ENCODE measurements at regions not wholly inside any gene's neighbourhood (a gene's known extent, or its start where the extent isn't known, plus 50 kb on each side); places are given as distances from the start of the nearest gene placed in this dataset.

DNA sequence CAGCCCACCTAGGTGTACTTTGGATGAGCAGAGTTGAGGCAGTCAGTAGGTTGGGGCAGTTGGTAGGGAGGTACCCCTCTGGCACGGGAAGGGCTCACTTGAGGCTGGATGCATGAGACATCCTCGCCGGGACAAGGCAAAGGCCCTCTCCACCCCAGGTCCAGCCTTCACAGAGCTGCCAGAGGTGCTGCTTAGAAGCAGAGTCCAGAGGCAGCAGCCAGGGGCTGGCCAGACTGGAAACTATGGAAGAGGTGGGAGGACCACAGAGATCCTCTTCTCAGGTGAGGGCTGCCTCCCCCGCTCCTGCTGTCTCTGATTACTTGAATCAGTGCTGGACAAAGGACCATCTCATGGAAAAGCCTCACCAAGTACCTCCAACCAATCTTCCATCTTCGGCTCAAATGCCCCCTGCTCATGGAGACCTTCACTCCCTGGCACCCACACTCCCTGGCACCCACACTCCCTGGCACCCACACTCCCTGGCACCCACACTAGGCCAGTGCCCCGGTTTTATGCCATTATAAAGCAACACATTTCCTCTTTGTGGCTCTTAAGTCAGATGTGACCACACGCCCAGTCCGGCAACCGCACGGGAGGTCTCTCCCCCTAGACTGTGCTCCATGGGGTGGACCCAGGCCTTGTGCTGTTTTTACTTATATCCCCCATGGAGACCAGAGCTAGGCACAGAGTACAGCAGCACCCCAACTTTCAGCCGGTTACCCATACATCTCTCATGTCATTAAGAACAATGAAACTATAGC, 100.1 kb downstream of the YTHDF1 start:
- DNase-seq (ENCODE audit: low read depth, low spot score), result no peak
- Histone ChIP-seq H3K36me3 (ENCODE audit: control insufficient read depth, insufficient read depth, low read length) (no peaks in the 10 kb centered on the region), H3K27ac (ENCODE audit: low read length) (no peak overlapping the region), H3K4me3 (ENCODE audit: low read length) (no peak overlapping the region), H3K9me3 (ENCODE audit: control insufficient read depth, insufficient read depth, low read length) (no peaks in the 10 kb centered on the region), H3K27me3 (ENCODE audit: control insufficient read depth, insufficient read depth, low read length) (no peaks in the 10 kb centered on the region; the same call in 1 of the 2 replicates), H3K4me1 (ENCODE audit: control insufficient read depth, insufficient read depth, low read length) (peaks cover 1% of the 10 kb centered on the region)
- WGBS (ENCODE audit: insufficient coverage, insufficient read length), result no CpG with 5 or more reads among the region's 11 CpGs

- no peaks in the 10 kb centered on the region; the same call in 1 of the 2 replicates for H3K27me3 ChIP-seq (ENCODE audit: control insufficient read depth, insufficient read depth, low read length)
- H3K36me3 ChIP-seq (ENCODE audit: control insufficient read depth, insufficient read depth, low read length), result no peaks in the 10 kb centered on the region
- no peak overlapping the region for H3K4me3 ChIP-seq (ENCODE audit: low read length)
- H3K9me3 ChIP-seq (ENCODE audit: control insufficient read depth, insufficient read depth, low read length), result no peaks in the 10 kb centered on the region
- H3K27ac ChIP-seq (ENCODE audit: low read length), result no peak overlapping the region
- WGBS (ENCODE audit: insufficient coverage, insufficient read length), result no CpG with 5 or more reads among the region's 16 CpGs
- DNase-seq (ENCODE audit: low read depth, low spot score), result no peak
- peaks cover 1% of the 10 kb centered on the region for H3K4me1 ChIP-seq (ENCODE audit: control insufficient read depth, insufficient read depth, low read length)
These were observed 101.1 kb downstream of the YTHDF1 start for GRCh38 chr20:63114693-63115311.

DNA sequence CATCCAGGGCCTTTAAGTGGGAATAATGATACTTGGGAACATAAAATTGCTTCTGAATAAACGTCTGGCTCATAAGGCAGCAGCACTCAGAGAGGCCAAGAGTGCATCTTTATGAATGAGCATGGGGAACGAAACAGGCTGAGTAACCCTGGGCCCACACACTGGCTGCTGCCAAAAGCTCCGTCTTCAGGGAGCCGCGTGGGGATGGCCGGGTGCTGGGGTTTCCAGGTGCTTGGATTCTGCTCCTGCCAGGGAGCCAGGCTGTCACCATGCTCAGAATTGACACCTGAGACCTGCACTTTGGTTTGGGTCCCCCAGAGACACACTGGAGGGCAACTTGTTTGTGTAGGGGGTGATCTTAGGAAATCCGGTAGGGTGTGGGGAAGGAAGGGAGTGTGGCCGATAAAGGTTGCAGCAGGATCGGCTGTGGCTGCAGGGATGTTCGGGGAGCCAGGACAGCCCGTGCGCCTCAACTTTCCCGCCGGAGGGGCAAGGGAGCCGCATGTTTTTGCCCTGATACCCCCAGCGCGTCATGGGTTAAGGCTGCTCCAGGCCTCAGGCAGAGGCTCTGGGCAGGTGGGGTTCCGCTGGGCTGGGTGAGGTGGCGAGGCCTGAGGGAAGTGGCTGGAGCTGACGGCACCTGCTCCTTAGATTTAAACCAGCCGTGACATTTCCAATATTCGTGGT, 101.8 kb downstream of the YTHDF1 start:
- no peak for DNase-seq (ENCODE audit: low read depth, low spot score)
- no peak overlapping the region for H3K27ac ChIP-seq (ENCODE audit: low read length)
- no CpG with 5 or more reads among the region's 22 CpGs for whole genome bisulfite sequencing (ENCODE audit: insufficient coverage, insufficient read length)

GRCh38 chr20:63112491-63113219, 103.3 kb downstream of the YTHDF1 start:
- no peaks in the 10 kb centered on the region for H3K9me3 ChIP-seq (ENCODE audit: control insufficient read depth, insufficient read depth, low read length)
- peaks cover 1% of the 10 kb centered on the region for H3K4me1 ChIP-seq (ENCODE audit: control insufficient read depth, insufficient read depth, low read length)
- H3K36me3 ChIP-seq (ENCODE audit: control insufficient read depth, insufficient read depth, low read length), result no peaks in the 10 kb centered on the region
- no peaks in the 10 kb centered on the region; the same call in 1 of the 2 replicates for H3K27me3 ChIP-seq (ENCODE audit: control insufficient read depth, insufficient read depth, low read length)
- no peak overlapping the region for H3K4me3 ChIP-seq (ENCODE audit: low read length)
- DNase-seq (ENCODE audit: low read depth, low spot score), result no peak
- H3K27ac ChIP-seq (ENCODE audit: low read length), result no peak overlapping the region
- WGBS (ENCODE audit: insufficient coverage, insufficient read length), result no CpG with 5 or more reads among the region's 10 CpGs

More for the DNA sequence above, 101.8 kb downstream of the YTHDF1 start:
- Histone ChIP-seq H3K36me3 (ENCODE audit: control insufficient read depth, insufficient read depth, low read length) (no peaks in the 10 kb centered on the region), H3K9me3 (ENCODE audit: control insufficient read depth, insufficient read depth, low read length) (no peaks in the 10 kb centered on the region), H3K4me1 (ENCODE audit: control insufficient read depth, insufficient read depth, low read length) (peaks cover 1% of the 10 kb centered on the region), H3K4me3 (ENCODE audit: low read length) (no peak overlapping the region), H3K27me3 (ENCODE audit: control insufficient read depth, insufficient read depth, low read length) (no peaks in the 10 kb centered on the region; the same call in 1 of the 2 replicates)

DNA sequence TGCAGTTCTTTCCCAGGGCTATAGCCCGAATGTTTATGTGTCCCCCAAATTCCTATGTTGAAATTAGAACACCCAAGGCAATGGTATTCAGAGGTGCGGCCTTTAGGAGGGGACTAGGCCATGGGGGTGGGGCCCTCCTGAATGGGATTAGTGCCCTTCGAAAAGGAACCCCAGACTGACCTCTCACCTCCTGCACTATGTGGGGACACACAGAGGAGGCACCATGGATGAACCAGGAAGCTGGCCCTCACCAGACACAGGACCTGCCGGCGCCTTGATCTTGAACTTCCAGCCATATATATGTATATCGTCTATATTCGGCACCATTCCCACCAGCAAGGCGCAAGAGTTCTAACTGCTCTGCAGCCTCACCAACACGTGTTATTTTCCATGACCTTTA, 101.5 kb upstream of the BHLHE23 start:
- H3K4me3 ChIP-seq (ENCODE audit: low read length), result no peak overlapping the region
- no peak overlapping the region for H3K27ac ChIP-seq (ENCODE audit: low read length)
- no CpG with 5 or more reads among the region's 9 CpGs for WGBS (ENCODE audit: insufficient coverage, insufficient read length)
- H3K36me3 ChIP-seq (ENCODE audit: control insufficient read depth, insufficient read depth, low read length), result no peaks in the 10 kb centered on the region
- no peaks in the 10 kb centered on the region for H3K27me3 ChIP-seq (ENCODE audit: control insufficient read depth, insufficient read depth, low read length)
- no peaks in the 10 kb centered on the region for H3K9me3 ChIP-seq (ENCODE audit: control insufficient read depth, insufficient read depth, low read length)
- DNase-seq (ENCODE audit: low read depth, low spot score), result no peak
- no peaks in the 10 kb centered on the region; the same call in 1 of the 2 replicates for H3K4me1 ChIP-seq (ENCODE audit: control insufficient read depth, insufficient read depth, low read length)

DNA sequence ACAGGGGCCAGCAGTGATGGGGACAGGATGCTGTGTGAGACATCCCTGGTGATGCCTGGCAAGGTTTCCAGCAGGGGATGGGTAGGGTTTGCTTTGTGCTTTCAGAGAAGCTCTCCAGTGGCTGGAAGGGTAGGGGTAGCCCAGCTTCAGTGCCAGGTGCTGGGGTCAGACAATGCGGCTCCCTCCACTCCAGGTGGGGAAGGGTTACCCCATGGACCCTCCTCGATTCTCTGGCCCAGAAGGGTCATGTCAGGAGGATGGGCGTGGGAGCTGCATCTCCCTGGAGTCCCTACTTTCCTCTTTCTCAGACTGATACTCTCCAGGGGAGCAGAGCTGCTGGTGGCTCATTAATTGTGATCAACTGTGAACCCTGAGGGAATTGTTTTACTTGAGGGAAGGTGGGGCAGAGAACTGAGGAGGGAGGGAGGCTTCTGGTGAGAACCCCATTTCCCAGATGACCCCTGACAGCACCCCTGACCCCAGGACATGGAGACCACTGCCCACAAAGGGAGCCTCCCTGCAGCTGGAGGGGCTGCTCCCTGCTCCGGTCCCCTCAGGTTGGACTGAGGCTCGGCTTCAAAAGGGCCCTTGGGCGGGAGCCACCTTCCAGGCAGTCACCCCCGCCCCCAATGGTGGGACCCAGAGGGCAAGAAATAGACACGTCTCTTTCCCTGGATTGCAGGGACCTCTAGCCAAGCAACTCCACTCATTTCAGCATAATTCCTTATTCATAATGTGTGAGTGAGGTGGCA, 100.9 kb upstream of the BHLHE23 start:
- DNase-seq (ENCODE audit: low read depth, low spot score), result no peak
- no CpG with 5 or more reads among the region's 8 CpGs for WGBS (ENCODE audit: insufficient coverage, insufficient read length)
- Histone ChIP-seq H3K36me3 (ENCODE audit: control insufficient read depth, insufficient read depth, low read length) (no peaks in the 10 kb centered on the region), H3K27me3 (ENCODE audit: control insufficient read depth, insufficient read depth, low read length) (peaks cover 3% of the 10 kb centered on the region; the same call in 1 of the 2 replicates), H3K4me3 (ENCODE audit: low read length) (no peak overlapping the region), H3K9me3 (ENCODE audit: control insufficient read depth, insufficient read depth, low read length) (no peaks in the 10 kb centered on the region), H3K27ac (ENCODE audit: low read length) (no peak overlapping the region), H3K4me1 (ENCODE audit: control insufficient read depth, insufficient read depth, low read length) (no peaks in the 10 kb centered on the region)

GRCh38 chr20:63106765-63107448, 100.1 kb upstream of the BHLHE23 start:
- Histone ChIP-seq H3K27ac (ENCODE audit: low read length) (no peak overlapping the region), H3K4me1 (ENCODE audit: control insufficient read depth, insufficient read depth, low read length) (no peaks in the 10 kb centered on the region), H3K9me3 (ENCODE audit: control insufficient read depth, insufficient read depth, low read length) (no peaks in the 10 kb centered on the region), H3K36me3 (ENCODE audit: control insufficient read depth, insufficient read depth, low read length) (no peaks in the 10 kb centered on the region), H3K27me3 (ENCODE audit: control insufficient read depth, insufficient read depth, low read length) (peaks cover 9% of the 10 kb centered on the region; the same call in 1 of the 2 replicates), H3K4me3 (ENCODE audit: low read length) (no peak overlapping the region)
- DNase-seq (ENCODE audit: low read depth, low spot score), result no peak
- WGBS (ENCODE audit: insufficient coverage, insufficient read length), result no CpG with 5 or more reads among the region's 16 CpGs

- Histone ChIP-seq H3K27me3 (ENCODE audit: control insufficient read depth, insufficient read depth, low read length) (peaks cover 14% of the 10 kb centered on the region), H3K4me1 (ENCODE audit: control insufficient read depth, insufficient read depth, low read length) (peaks cover 2% of the 10 kb centered on the region; the same call in 1 of the 2 replicates), H3K4me3 (ENCODE audit: low read length) (no peak overlapping the region), H3K36me3 (ENCODE audit: control insufficient read depth, insufficient read depth, low read length) (no peaks in the 10 kb centered on the region), H3K9me3 (ENCODE audit: control insufficient read depth, insufficient read depth, low read length) (no peaks in the 10 kb centered on the region), H3K27ac (ENCODE audit: low read length) (no peak overlapping the region)
- no peak for DNase-seq (ENCODE audit: low read depth, low spot score)
- WGBS (ENCODE audit: insufficient coverage, insufficient read length), result no CpG with 5 or more reads among the region's 15 CpGs
These were observed 99.5 kb upstream of the BHLHE23 start for GRCh38 chr20:63106108-63106764.
